ENCODE measurements at regions not wholly inside any gene's neighbourhood (a gene's known extent, or its start where the extent isn't known, plus 50 kb on each side); places are given as distances from the start of the nearest gene placed in this dataset.

DNA sequence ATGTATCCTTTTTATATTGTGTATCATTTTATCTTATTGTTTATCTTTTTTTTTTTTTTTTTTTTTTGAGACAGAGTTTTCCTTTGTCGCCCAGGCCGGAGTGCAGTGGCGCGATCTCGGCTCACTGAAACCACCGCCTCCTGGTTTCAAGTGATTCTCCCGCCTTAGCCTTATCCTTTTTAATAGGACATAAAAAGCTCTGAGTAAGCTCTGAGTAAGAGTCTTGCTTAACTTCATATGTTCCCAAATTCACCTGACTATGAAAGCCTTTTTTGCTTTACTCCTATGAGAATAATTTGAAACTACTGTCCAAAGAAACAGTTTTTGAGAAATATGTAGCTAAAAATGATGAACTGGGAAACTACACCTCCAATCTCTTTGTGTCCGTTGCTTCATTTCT, 525.5 kb downstream of the IRS1 start:
- Histone ChIP-seq H3K9ac (ENCODE audit: low read length) (no peak overlapping the region), H3K4ac (ENCODE audit: low read depth in 1 of 2, low read length in 2 of 2) (no peak overlapping the region), H4K91ac (ENCODE audit: low read length) (no peak overlapping the region), H3K4me1 (ENCODE audit: control insufficient read depth, insufficient read depth, low read depth, low read length) (no peaks in the 10 kb centered on the region), H2AFZ (ENCODE audit: low read depth, low read length) (no peak overlapping the region), H2AK5ac (ENCODE audit: low read length, severe bottlenecking) (no peak overlapping the region), H3K36me3 (ENCODE audit: control insufficient read depth in 1 of 2, insufficient read depth in 2 of 2, low read depth in 1 of 2, low read length in 2 of 2) (no peaks in the 10 kb centered on the region), H3K9me3 (ENCODE audit: control insufficient read depth, low read length) (peaks cover under 1% of the 10 kb centered on the region), H3K4me2 (ENCODE audit: low read length, poor library complexity, severe bottlenecking) (no peak overlapping the region), H3K27me3 (ENCODE audit: control insufficient read depth in 1 of 2, insufficient read depth in 1 of 2, low read length in 2 of 2) (no peaks in the 10 kb centered on the region), H2BK15ac (ENCODE audit: low read depth, poor library complexity, severe bottlenecking) (no peak overlapping the region), H3K4me3 (ENCODE audit: insufficient read depth in 1 of 2, low read depth in 1 of 2, low read length in 2 of 2) (no peak overlapping the region), H4K8ac (ENCODE audit: low read length) (no peak overlapping the region), H3K79me1 (replicated peaks; ENCODE audit: low read length, poor library complexity, severe bottlenecking) (no peaks in the 10 kb centered on the region), H3K18ac (ENCODE audit: low read depth in 1 of 2, low read length in 2 of 2) (no peak overlapping the region), H3K23ac (ENCODE audit: low read length in 2 of 2) (no peak overlapping the region), H3K14ac (ENCODE audit: low read length in 2 of 2) (no peak overlapping the region), H2BK5ac (ENCODE audit: low read depth, low read length, poor library complexity, severe bottlenecking) (no peak overlapping the region), H2BK120ac (ENCODE audit: low read depth, low read length) (no peak overlapping the region), H2BK12ac (ENCODE audit: low read length in 2 of 2) (no peak overlapping the region), H3K27ac (ENCODE audit: low read length, poor library complexity, severe bottlenecking) (no peak overlapping the region)
- no peak for DNase-seq
- 100% methylated on average over 1 of the region's 8 CpGs for WGBS

DNA sequence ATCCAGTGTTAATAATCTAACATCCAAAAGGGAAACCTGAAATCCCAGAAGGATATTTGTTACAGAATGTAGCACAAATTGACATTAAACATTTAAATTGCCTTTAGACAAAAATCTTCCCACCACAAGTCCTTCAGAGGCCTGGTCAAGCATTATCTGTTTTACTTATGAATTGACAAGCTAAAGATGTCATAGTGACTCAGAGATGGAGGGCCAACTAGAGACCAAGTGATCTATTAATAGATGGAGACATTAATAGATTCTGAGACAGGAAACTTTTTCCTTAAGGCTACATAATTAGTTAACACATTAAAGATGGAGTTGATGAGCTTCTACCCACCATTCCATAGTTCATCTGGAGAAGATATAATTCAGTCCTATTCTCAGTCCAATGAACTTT, 526.2 kb downstream of the IRS1 start:
- Histone ChIP-seq H2AK5ac (ENCODE audit: low read length, severe bottlenecking) (no peak overlapping the region), H4K91ac (ENCODE audit: low read length) (no peak overlapping the region), H3K4me3 (ENCODE audit: insufficient read depth in 1 of 2, low read depth in 1 of 2, low read length in 2 of 2) (no peak overlapping the region), H4K8ac (ENCODE audit: low read length) (no peak overlapping the region), H3K4ac (ENCODE audit: low read depth in 1 of 2, low read length in 2 of 2) (no peak overlapping the region), H3K27me3 (ENCODE audit: control insufficient read depth in 1 of 2, insufficient read depth in 1 of 2, low read length in 2 of 2) (no peaks in the 10 kb centered on the region), H3K36me3 (ENCODE audit: control insufficient read depth in 1 of 2, insufficient read depth in 2 of 2, low read depth in 1 of 2, low read length in 2 of 2) (no peaks in the 10 kb centered on the region), H3K9ac (ENCODE audit: low read length) (no peak overlapping the region), H3K4me1 (ENCODE audit: control insufficient read depth, insufficient read depth, low read depth, low read length) (no peaks in the 10 kb centered on the region), H3K27ac (ENCODE audit: low read length, poor library complexity, severe bottlenecking) (no peak overlapping the region), H3K23ac (ENCODE audit: low read length in 2 of 2) (no peak overlapping the region), H2AFZ (ENCODE audit: low read depth, low read length) (no peak overlapping the region), H3K9me3 (ENCODE audit: control insufficient read depth, low read length) (no peaks in the 10 kb centered on the region), H3K18ac (ENCODE audit: low read depth in 1 of 2, low read length in 2 of 2) (no peak overlapping the region), H2BK5ac (ENCODE audit: low read depth, low read length, poor library complexity, severe bottlenecking) (no peak overlapping the region), H2BK12ac (ENCODE audit: low read length in 2 of 2) (no peak overlapping the region), H3K14ac (ENCODE audit: low read length in 2 of 2) (no peak overlapping the region), H2BK120ac (ENCODE audit: low read depth, low read length) (no peak overlapping the region), H3K79me1 (replicated peaks; ENCODE audit: low read length, poor library complexity, severe bottlenecking) (no peaks in the 10 kb centered on the region), H2BK15ac (ENCODE audit: low read depth, poor library complexity, severe bottlenecking) (no peak overlapping the region), H3K4me2 (ENCODE audit: low read length, poor library complexity, severe bottlenecking) (no peak overlapping the region)
- DNase-seq: peak; percentile 58

DNA sequence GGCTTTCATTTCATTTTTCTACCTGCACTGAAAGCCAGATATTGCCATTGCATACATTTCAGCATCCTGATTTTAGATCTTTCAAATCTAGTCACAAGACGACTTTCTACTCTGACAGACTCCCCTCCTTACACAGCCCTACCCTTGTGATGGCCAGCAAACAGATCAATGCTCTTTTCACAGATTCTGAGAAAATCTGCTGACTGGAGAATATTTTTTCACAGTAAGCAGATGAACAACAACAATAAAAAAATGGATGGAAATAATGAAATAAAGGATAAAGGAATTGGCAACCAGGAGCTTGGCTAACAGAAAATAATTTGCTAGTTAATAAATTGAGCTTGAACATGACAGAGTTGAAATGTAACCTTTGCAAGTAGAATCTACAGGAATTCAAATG, 527.2 kb downstream of the IRS1 start:
- H4K91ac ChIP-seq (ENCODE audit: low read length): no peak overlapping the region

DNA sequence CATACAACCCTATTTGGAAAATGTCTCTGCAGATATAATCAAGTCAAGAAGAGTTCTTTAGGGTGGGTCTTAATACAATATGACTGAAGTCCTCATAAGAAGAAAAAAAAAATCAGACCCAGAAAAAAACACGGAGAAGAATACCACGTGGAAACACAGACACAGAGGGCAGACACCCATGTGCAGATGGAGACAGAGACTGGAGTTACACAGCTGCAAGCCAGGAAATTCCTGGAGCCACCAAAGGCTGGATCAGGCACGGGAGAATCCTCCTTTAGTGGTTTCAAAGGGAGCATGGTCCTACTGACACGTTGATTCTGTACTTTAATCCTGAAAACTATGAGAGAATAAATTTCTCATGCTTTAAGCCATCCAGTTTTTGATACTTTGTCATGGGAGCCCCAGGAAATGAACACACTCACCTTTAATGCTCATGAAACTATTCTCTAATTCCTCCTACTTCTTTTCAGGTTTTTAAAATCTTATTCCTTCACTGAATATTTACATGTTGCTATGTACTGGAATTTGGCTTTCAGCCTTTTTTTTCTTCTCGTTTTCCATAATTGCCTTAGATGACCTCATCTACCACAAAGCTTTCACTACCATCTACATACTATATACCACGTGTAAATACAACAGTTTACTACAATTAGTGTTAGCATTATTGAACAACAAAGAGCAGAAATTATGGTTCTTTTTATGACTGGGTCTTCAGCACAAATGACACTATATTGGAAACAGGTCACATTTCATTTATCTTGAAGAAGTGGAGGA, 529.1 kb downstream of the IRS1 start:
- Histone ChIP-seq H2AK5ac (ENCODE audit: low read length, severe bottlenecking) (no peak overlapping the region), H3K14ac (ENCODE audit: low read length in 2 of 2) (no peak overlapping the region), H3K4me1 (ENCODE audit: control insufficient read depth, insufficient read depth, low read depth, low read length) (no peaks in the 10 kb centered on the region), H2BK15ac (ENCODE audit: low read depth, poor library complexity, severe bottlenecking) (no peak overlapping the region), H3K79me1 (replicated peaks; ENCODE audit: low read length, poor library complexity, severe bottlenecking) (no peaks in the 10 kb centered on the region), H3K4me3 (ENCODE audit: insufficient read depth in 1 of 2, low read depth in 1 of 2, low read length in 2 of 2) (no peak overlapping the region), H3K27me3 (ENCODE audit: control insufficient read depth in 1 of 2, insufficient read depth in 1 of 2, low read length in 2 of 2) (no peaks in the 10 kb centered on the region), H3K27ac (ENCODE audit: low read length, poor library complexity, severe bottlenecking) (no peak overlapping the region), H2AFZ (ENCODE audit: low read depth, low read length) (no peak overlapping the region), H3K4ac (ENCODE audit: low read depth in 1 of 2, low read length in 2 of 2) (no peak overlapping the region), H3K4me2 (ENCODE audit: low read length, poor library complexity, severe bottlenecking) (no peak overlapping the region), H4K8ac (ENCODE audit: low read length) (no peak overlapping the region), H3K9me3 (ENCODE audit: control insufficient read depth, low read length) (no peaks in the 10 kb centered on the region), H3K9ac (ENCODE audit: low read length) (no peak overlapping the region), H3K36me3 (ENCODE audit: control insufficient read depth in 1 of 2, insufficient read depth in 2 of 2, low read depth in 1 of 2, low read length in 2 of 2) (no peaks in the 10 kb centered on the region), H3K23ac (ENCODE audit: low read length in 2 of 2) (no peak overlapping the region), H2BK120ac (ENCODE audit: low read depth, low read length) (no peak overlapping the region), H3K18ac (ENCODE audit: low read depth in 1 of 2, low read length in 2 of 2) (no peak overlapping the region), H2BK12ac (ENCODE audit: low read length in 2 of 2) (no peak overlapping the region), H2BK5ac (ENCODE audit: low read depth, low read length, poor library complexity, severe bottlenecking) (no peak overlapping the region), H4K91ac (ENCODE audit: low read length) (no peak overlapping the region)
- 90% methylated on average over 5 of the region's 6 CpGs for WGBS
- DNase-seq: no peak

More for the DNA sequence above, 527.2 kb downstream of the IRS1 start:
- no peaks in the 10 kb centered on the region for H3K27me3 ChIP-seq (ENCODE audit: control insufficient read depth in 1 of 2, insufficient read depth in 1 of 2, low read length in 2 of 2)
- no peak overlapping the region for H4K8ac ChIP-seq (ENCODE audit: low read length)
- WGBS: 93% methylated on average over 1 of the region's 1 CpG
- no peak overlapping the region for H3K4me2 ChIP-seq (ENCODE audit: low read length, poor library complexity, severe bottlenecking)
- no peak overlapping the region for H3K14ac ChIP-seq (ENCODE audit: low read length in 2 of 2)
- no peak overlapping the region for H3K27ac ChIP-seq (ENCODE audit: low read length, poor library complexity, severe bottlenecking)
- no peak overlapping the region for H2AFZ ChIP-seq (ENCODE audit: low read depth, low read length)
- H2BK12ac ChIP-seq (ENCODE audit: low read length in 2 of 2): no peak overlapping the region
- DNase-seq: no peak
- no peaks in the 10 kb centered on the region for H3K4me1 ChIP-seq (ENCODE audit: control insufficient read depth, insufficient read depth, low read depth, low read length)
- no peak overlapping the region for H2BK15ac ChIP-seq (ENCODE audit: low read depth, poor library complexity, severe bottlenecking)
- no peak overlapping the region for H2BK120ac ChIP-seq (ENCODE audit: low read depth, low read length)
- H2AK5ac ChIP-seq (ENCODE audit: low read length, severe bottlenecking): no peak overlapping the region
- H2BK5ac ChIP-seq (ENCODE audit: low read depth, low read length, poor library complexity, severe bottlenecking): no peak overlapping the region
- H3K79me1 ChIP-seq (replicated peaks; ENCODE audit: low read length, poor library complexity, severe bottlenecking): no peaks in the 10 kb centered on the region
- no peak overlapping the region for H3K18ac ChIP-seq (ENCODE audit: low read depth in 1 of 2, low read length in 2 of 2)
- no peak overlapping the region for H3K4me3 ChIP-seq (ENCODE audit: insufficient read depth in 1 of 2, low read depth in 1 of 2, low read length in 2 of 2)
- no peak overlapping the region for H3K23ac ChIP-seq (ENCODE audit: low read length in 2 of 2)
- no peaks in the 10 kb centered on the region for H3K9me3 ChIP-seq (ENCODE audit: control insufficient read depth, low read length)
- H3K9ac ChIP-seq (ENCODE audit: low read length): no peak overlapping the region
- no peak overlapping the region for H3K4ac ChIP-seq (ENCODE audit: low read depth in 1 of 2, low read length in 2 of 2)
- no peaks in the 10 kb centered on the region for H3K36me3 ChIP-seq (ENCODE audit: control insufficient read depth in 1 of 2, insufficient read depth in 2 of 2, low read depth in 1 of 2, low read length in 2 of 2)

Data from mesenchymal stem cell (in vitro differentiated cells and primary cell).